ENCODE measurements at regions not wholly inside any gene's neighbourhood (a gene's known extent, or its start where the extent isn't known, plus 50 kb on each side); places are given as distances from the start of the nearest gene placed in this dataset.

- TF ChIP-seq, protein P1, sequence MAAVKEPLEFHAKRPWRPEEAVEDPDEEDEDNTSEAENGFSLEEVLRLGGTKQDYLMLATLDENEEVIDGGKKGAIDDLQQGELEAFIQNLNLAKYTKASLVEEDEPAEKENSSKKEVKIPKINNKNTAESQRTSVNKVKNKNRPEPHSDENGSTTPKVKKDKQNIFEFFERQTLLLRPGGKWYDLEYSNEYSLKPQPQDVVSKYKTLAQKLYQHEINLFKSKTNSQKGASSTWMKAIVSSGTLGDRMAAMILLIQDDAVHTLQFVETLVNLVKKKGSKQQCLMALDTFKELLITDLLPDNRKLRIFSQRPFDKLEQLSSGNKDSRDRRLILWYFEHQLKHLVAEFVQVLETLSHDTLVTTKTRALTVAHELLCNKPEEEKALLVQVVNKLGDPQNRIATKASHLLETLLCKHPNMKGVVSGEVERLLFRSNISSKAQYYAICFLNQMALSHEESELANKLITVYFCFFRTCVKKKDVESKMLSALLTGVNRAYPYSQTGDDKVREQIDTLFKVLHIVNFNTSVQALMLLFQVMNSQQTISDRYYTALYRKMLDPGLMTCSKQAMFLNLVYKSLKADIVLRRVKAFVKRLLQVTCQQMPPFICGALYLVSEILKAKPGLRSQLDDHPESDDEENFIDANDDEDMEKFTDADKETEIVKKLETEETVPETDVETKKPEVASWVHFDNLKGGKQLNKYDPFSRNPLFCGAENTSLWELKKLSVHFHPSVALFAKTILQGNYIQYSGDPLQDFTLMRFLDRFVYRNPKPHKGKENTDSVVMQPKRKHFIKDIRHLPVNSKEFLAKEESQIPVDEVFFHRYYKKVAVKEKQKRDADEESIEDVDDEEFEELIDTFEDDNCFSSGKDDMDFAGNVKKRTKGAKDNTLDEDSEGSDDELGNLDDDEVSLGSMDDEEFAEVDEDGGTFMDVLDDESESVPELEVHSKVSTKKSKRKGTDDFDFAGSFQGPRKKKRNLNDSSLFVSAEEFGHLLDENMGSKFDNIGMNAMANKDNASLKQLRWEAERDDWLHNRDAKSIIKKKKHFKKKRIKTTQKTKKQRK (IDR thresholded peaks at IDR 0.05; ENCODE audit: low read depth, low read length): no peak
- TF ChIP-seq LARP7 (IDR thresholded peaks at IDR 0.05) (no peak), CHD2 (IDR thresholded peaks at IDR 0.05; ENCODE audit: borderline replicate concordance, low read depth, low read length) (no peak)
These were observed 60.7 kb upstream of the SHLD1 start (continued) for GRCh38 chr20:5689463-5689862.

- intact Hi-C loops (cut with micrococcal nuclease; ENCODE audit: unreplicated experiment) (no loop called here), in situ Hi-C loops (cut with MboI) (no loop called here)
- ATAC-seq (no peak), FAIRE-seq (no peak), DNase-seq (ENCODE audit: low read depth, low spot score) (no peak)
- Histone ChIP-seq H4K20me1 (ENCODE audit: control insufficient read depth, insufficient read depth) (no peaks in the 10 kb centered on the region), H3K27ac (ENCODE audit: control insufficient read depth, insufficient read depth) (no peak overlapping the region), H3K9me3 (replicated peaks; ENCODE audit: control insufficient read depth, insufficient read depth, low read length) (no peaks in the 10 kb centered on the region), H2AFZ (ENCODE audit: control insufficient read depth, low read depth, low read length) (no peak overlapping the region), H3K9ac (ENCODE audit: control insufficient read depth, insufficient read depth, low read length) (no peak overlapping the region), H3K4me3 (no peak overlapping the region), H3K27me3 (replicated peaks in 1 of 2; ENCODE audit: control insufficient read depth in 2 of 2, insufficient read depth in 2 of 2, low read length in 1 of 2) (no peaks in the 10 kb centered on the region), H3K4me2 (ENCODE audit: control insufficient read depth, insufficient read depth) (no peak overlapping the region), H3K36me3 (ENCODE audit: control insufficient read depth in 2 of 2, insufficient read depth in 2 of 2, low read length in 1 of 2) (no peaks in the 10 kb centered on the region), H3K4me1 (ENCODE audit: control insufficient read depth, insufficient read depth, low read length) (peaks cover 8% of the 10 kb centered on the region), H3K79me2 (ENCODE audit: control insufficient read depth, insufficient read depth, low read length) (no peaks in the 10 kb centered on the region)
- ChIA-PET POLR2A (interaction anchor here (0.5 to 0.6 kb wide), 2 partner anchors 414 to 1838 kb away, joined by 3 to 5 read pairs; no protein-coding TSS in a partner anchor), RAD21 (ENCODE audit: unreplicated experiment) (interaction anchor here (1.0 to 1.6 kb wide), 2 partner anchors 41 to 80 kb away, joined by 3 to 5 read pairs; no protein-coding TSS in a partner anchor), CTCF (no interaction called here), SMC1A (ENCODE audit: uncharacterized antibody, unreplicated experiment) (interaction anchor here (0.6 kb wide), 1 partner anchor 158 kb away, joined by 4 read pairs; no protein-coding TSS in a partner anchor)
- BruUV-seq (replicated peaks): no TSS peak
- 54% methylated on average over 12 of the region's 12 CpGs for WGBS (ENCODE audit: insufficient coverage, insufficient replicate concordance, low lambda C conversion rate, missing lambda C conversion rate)
- TF ChIP-seq JUND (IDR thresholded peaks at IDR 0.05; ENCODE audit: low read depth, low read length): no peak
- no peak for TF ChIP-seq HCFC1 (IDR thresholded peaks at IDR 0.05; ENCODE audit: low read length)
- TF ChIP-seq CREM (IDR thresholded peaks at IDR 0.05; ENCODE audit: low read depth): no peak
- TF ChIP-seq IRF5 (IDR thresholded peaks at IDR 0.05; ENCODE audit: borderline replicate concordance): no peak
- TF ChIP-seq MXI1 (IDR thresholded peaks at IDR 0.05; ENCODE audit: low read depth, low read length): no peak
- TF ChIP-seq ATF3 (IDR thresholded peaks at IDR 0.05; ENCODE audit: borderline replicate concordance, extremely low read depth, low read depth, low read length): no peak
- no peak for TF ChIP-seq KLF5 (IDR thresholded peaks at IDR 0.05; ENCODE audit: partially characterized antibody)
- no peak for TF ChIP-seq CHD2 (IDR thresholded peaks at IDR 0.05; ENCODE audit: borderline replicate concordance, low read depth, low read length)
- TF ChIP-seq, protein P2, sequence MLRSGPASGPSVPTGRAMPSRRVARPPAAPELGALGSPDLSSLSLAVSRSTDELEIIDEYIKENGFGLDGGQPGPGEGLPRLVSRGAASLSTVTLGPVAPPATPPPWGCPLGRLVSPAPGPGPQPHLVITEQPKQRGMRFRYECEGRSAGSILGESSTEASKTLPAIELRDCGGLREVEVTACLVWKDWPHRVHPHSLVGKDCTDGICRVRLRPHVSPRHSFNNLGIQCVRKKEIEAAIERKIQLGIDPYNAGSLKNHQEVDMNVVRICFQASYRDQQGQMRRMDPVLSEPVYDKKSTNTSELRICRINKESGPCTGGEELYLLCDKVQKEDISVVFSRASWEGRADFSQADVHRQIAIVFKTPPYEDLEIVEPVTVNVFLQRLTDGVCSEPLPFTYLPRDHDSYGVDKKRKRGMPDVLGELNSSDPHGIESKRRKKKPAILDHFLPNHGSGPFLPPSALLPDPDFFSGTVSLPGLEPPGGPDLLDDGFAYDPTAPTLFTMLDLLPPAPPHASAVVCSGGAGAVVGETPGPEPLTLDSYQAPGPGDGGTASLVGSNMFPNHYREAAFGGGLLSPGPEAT (IDR thresholded peaks at IDR 0.05; ENCODE audit: low read depth): no peak
- TF ChIP-seq ZSCAN29 (IDR thresholded peaks at IDR 0.05): no peak
- no peak for TF ChIP-seq KAT2A (conservative IDR thresholded peaks at IDR 0.05; ENCODE audit: control insufficient read depth, low read depth, low read length)
- no peak for TF ChIP-seq SMAD5 (IDR thresholded peaks at IDR 0.05; ENCODE audit: low read depth)
- TF ChIP-seq NFYB (IDR thresholded peaks at IDR 0.05; ENCODE audit: insufficient read depth, low read depth, low read length): no peak
- no peak for TF ChIP-seq FOS (IDR thresholded peaks at IDR 0.05; ENCODE audit: borderline replicate concordance, extremely low read depth, insufficient read length)
- no peak for TF ChIP-seq STAT3 (IDR thresholded peaks at IDR 0.05; ENCODE audit: low read depth, low read length)
These were observed 61.7 kb upstream of the SHLD1 start for GRCh38 chr20:5688431-5688972.

Measured in GM12878 (cell line).